ENCODE measurements at regions not wholly inside any gene's neighbourhood (a gene's known extent, or its start where the extent isn't known, plus 50 kb on each side); places are given as distances from the start of the nearest gene placed in this dataset.
A peak's percentile ranks its signal among the peaks of the same experiment; 100 is the strongest.

GRCh38 chr18:43661570-43661969 lies 384.3 kb upstream of the SYT4 start:
- peak in 1 of 3 experiments; percentile 2 for TF ChIP-seq CTCF (IDR thresholded peaks at IDR 0.05)
- TF ChIP-seq EP300 (IDR thresholded peaks at IDR 0.05) = no peak
- TF ChIP-seq POLR2AphosphoS5 (IDR thresholded peaks at IDR 0.05) = no peak
- TF ChIP-seq POLR2A (IDR thresholded peaks at IDR 0.05; ENCODE audit: low read depth) = no peak
